Anterior cingulate cortex (tissue), 58 donors: ENCODE measurements at regions not wholly inside any gene's neighbourhood (a gene's known extent, or its start where the extent isn't known, plus 50 kb on each side); places are given as distances from the start of the nearest gene placed in this dataset.
"Not testable (repeated sequence)": the region's sequence is repeated elsewhere in the genome, so short reads cannot be mapped to it uniquely, and the experiment has no call there.

Experiments used
- DNase-seq, 58 donors: peaks; one replicate each; lab custom pipeline; 2025; lab: John Stamatoyannopoulos, UW

DNA sequence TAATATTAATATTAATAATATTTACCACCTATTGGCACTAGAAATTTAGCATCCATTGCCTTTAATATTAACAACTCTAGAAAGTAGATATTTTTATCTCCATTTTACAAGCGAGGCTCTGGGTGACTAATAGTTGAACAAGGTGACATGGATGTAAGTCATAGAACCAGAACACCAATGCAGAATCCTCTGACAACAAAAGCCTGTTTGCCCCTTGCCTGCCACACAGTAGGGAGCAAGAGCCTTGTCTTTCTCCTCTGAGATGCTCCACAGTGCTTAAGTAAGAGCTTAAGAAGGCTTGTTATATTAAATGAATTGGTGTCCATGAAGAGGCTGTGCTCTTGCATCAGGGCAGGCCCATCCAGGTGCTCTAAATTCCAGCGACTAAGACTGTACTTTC, 51.2 kb upstream of the LBX1 start:
- DNase-seq: no peak

- DNase-seq: not testable (repeated sequence)
Measured at GRCh38 chr10:101280921-101281320, 51.7 kb upstream of the LBX1 start.

DNA sequence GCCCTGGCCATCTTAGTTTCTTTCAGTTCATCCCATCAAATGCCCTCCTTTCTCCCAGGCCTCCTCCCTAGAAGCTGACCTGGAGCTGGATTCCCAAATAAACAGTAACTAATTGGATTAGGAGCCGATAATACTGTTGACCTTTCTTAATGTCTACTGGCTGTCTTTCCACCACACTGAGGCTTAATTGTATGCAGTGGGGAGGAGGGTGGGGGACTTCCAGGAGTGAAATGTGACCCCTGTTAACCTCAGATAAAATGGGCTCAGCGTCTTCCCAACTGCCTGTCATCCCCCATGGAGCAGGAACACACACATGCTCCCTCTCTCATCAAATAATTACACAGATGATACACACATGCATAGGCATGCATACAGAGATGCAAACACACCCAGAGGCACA, 53.7 kb upstream of the LBX1 start:
- no peak for DNase-seq

GRCh38 chr10:101283762-101284100, 54.5 kb upstream of the LBX1 start:
- DNase-seq: no peak

GRCh38 chr10:101284101-101284743, 55.0 kb upstream of the LBX1 start:
- no peak for DNase-seq

- no peak for DNase-seq
Measured at GRCh38 chr10:101284744-101285463, 55.6 kb upstream of the LBX1 start.

DNA sequence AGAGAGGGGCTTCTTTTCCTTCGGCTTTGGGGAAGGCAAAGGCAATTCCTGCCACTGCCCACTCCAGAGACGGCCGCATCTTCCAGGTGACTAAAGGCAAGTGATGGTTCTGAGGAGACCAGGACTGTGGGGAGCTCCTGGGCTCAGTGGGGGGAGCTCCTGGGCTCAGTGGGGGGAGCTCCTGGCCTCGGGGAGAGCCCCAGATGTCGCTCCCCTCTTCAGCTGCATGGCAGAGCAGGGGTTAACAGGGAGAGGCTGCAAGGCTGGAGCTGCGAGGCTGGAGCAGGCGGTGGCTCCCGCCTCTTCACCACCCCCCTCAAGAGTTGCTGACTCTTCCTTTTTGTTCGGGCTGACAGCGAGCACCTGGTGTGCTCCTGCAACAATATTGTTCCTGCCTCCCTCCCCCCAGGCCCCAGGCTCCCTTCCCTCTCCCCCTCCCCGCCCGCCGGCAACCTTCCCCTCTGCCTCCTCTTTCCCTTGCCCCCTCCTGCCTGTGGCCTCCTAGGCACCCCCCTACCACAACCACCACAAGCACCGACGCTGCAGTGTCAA, 56.3 kb upstream of the LBX1 start:
- no peak for DNase-seq

- DNase-seq: no peak
Measured at GRCh38 chr10:101286248-101287046, 57.2 kb upstream of the LBX1 start.

DNA sequence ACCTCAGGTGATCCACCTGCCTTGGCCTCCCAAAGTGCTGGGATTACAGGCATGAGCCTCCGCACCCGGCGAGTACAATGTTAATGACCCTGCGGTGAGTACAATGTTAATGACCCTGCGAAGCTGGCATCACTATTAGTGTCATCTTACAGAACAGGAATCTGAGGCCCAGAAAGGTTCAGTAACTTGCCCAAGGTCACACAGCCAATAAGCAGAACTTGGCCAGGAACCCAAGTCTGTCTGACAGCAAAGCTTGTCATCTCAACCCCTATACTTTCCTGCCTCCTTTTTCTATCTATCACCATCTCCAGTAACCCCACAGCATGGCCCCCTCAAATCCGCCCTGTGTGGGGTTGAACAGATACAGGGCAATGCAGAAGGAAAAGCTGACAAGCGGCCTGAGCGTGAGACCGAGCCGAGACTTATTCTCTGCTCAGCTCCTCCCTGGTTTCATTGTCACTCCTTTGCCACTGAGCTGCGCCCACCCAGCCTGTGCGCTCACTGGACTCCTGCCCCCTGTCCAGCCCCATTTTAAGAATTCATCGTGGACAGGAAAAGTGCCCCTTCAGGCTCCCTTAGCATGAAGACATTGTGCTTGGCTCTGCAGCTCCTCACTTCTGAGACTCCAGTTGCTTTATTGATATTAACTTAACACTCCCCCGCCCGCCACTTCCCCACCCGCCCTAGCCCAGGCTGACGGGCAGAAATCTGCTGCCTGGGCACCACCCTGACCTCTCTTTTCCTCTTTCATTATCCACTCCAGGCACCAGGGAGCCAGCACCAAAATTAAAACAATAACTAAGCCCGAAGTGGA, 58.1 kb upstream of the LBX1 start:
- no peak for DNase-seq

DNA sequence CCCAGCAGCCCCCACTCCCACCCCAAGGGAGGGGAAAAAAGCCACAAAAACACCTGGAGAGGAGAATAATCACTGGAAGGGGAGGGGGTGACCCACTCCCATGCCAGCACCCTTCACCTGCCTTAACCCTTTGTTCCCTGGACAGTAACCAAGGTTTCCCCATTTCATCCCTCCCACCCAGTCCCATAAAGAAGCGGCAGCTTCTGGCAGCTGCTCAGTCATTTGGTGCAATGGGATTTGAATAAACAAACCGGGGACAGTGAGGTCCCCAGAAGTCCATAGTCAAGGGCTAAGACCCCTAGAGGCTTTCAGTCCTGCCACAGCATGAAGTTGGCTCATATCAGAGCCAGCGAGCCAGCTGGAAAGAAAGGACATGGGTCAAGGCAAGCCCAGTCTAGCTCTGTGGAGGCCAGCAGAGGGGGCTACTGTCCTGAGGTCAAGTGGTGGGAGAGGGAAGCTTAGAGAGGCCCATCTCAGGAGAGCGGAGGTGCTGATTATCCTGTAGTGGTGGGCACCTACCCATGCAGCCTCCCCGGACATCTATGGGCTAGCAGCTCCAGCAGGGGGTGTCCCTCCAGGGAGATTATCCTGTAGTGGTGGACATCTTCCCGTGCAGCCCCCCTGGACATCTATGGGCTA, 58.9 kb upstream of the LBX1 start:
- peak in 14 of 58 donors; percentile 3 to 51 (median 22) for DNase-seq

DNA sequence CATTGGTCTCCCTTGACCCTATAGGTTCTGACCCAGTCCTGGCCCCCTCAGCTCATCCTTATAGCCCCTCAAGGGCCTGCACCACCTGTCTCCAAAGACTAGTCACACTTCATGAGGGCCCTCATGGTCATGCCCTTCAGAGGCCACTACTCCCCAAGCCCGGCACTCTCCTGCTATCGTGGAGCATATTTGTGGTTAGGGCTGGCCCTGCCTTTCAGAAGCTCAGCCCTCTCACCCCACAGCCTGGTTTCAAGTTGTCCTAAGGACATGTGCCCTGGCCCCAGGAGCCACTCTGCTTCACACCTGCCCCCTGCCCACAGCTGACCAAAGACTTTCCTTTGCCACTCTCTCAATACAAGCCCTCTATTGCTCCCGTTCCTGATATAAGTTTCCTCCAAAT, 60.3 kb upstream of the LBX1 start:
- no peak for DNase-seq

GRCh38 chr10:101290431-101290830, 61.2 kb upstream of the LBX1 start:
- no peak for DNase-seq

- DNase-seq: no peak
Measured at GRCh38 chr10:101290881-101291280, 61.6 kb upstream of the LBX1 start.

- peak in 47 of 58 donors; percentile 18 to 78 (median 43) for DNase-seq
Measured at GRCh38 chr10:101291331-101292193, 62.3 kb upstream of the LBX1 start.

DNA sequence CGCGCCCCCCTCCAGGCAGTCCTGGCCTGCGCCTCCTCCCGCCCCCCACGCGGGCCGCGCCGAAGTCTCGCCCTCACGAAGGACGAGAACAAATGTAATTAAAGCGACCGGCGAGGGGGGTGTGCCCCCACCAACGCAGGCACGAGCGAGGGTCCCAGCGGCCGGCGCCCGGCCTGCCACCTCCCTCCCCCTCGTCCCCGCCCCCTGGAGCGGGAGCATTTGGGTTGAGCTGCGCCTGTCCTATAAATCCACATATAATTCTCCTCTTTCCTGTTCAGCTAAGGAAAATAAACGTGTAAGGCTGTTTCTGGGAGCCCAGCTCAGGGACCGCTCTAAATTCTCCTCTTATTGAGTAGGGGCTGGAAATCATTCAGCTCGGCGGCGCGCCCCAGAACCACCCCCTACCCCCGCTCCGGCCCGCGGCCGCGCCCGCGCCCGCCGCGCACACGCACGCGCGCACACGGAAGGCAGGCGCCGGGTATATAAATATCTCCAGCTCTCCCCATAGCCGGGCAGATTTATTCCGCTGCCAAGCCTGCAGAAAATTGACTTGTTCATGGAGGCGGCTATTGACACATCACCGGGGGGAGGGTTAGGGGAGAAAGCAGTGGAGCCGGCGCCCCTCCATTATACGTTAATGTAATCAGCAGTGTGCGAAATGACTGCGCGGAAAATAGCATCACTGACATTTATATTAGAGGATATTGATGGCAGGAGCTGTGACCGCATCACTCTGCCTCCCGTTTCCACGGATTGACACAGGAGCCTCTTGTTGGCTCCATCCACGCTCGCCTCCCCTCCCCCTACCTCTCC, 61.6 kb upstream of the BTRC start:
- DNase-seq: peak in 53 of 58 donors; percentile 28 to 83 (median 58)

GRCh38 chr10:101293007-101293723, 60.8 kb upstream of the BTRC start:
- peak in 11 of 58 donors; percentile 19 to 64 (median 47) for DNase-seq

DNA sequence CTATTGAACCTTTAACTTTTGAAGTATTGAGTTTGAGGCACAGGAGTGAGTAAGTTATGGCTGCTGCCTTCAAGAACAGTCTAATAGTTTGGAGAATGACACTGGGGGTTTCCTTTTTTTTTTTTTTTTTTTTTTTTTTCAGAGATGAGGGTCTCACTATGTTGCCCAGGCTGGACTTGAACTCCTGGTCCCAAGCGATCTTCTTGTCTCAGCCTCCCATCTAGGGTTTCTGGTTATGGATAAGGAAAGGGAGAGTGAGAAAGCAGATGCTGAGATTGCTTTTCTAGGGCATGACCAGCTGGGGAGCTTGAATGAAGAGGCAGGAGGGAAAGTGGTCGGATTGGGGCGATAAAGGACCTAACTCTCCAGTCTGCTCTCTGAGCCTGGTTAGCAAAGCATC, 59.9 kb upstream of the BTRC start:
- DNase-seq: no peak
